ENCODE measurements at regions not wholly inside any gene's neighbourhood (a gene's known extent, or its start where the extent isn't known, plus 50 kb on each side); places are given as distances from the start of the nearest gene placed in this dataset.

DNA sequence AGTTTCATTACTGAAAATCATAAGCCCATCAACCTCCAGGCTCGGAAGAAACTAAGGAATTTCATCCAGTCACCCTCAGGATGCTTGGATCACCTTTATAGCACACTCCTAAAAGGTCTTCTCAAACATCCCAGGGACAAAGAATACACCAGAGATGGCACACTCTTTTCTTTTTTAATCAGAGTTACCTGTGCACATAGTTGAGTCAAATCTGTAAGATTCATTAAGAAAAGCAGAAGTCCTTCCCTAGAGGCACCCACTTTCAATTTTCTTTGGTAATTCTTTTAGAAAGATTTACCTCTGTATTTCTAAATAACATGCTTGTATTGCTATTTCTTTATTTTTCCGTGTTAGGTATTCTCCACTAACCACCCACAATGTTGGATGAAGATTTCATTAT lies 50.6 kb upstream of the IL6 start:
- H3K4me3 Mint-ChIP-seq, result peak overlapping the region in 1 of 2 donors; percentile 1
- ATAC-seq (replicated peaks), result no peak
- peak overlapping the region in 1 of 2 donors; percentile 59 for H3K27ac Mint-ChIP-seq

DNA sequence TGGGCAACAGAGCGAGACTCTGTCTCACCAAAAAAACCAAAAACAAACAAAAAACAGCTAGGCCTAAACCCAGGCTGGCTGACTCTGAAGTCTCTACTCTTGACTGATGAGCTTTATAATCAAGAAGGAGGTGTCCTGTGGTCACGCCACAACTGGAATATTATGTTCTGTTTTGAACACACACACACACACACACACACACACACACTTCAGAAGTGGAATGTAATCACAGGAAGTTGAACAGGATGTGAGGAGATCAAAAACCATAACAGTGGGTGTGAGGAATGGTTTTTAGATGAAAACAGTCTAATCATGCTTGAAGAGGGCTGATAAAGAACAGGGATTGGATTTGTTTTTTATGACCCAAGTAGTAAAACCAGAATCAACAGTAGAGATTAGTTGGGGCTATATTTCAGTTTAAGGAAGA lies 51.1 kb upstream of the IL6 start:
- peak; percentile 59 for ATAC-seq (replicated peaks)
- peaks cover 6 to 8% of the 10 kb centered on the region in 2 donors for H3K27me3 Mint-ChIP-seq
- H3K9me3 Mint-ChIP-seq, result no peaks in the 10 kb centered on the region
- no peaks in the 10 kb centered on the region for H3K36me3 Mint-ChIP-seq (ENCODE audit: insufficient read depth)
- H3K4me3 Mint-ChIP-seq, result peak overlapping the region in 1 of 2 donors; percentile 1
- H3K27ac Mint-ChIP-seq, result peak overlapping the region; percentile 39 to 59
- DNase-seq, result no peak
- peaks cover 4 to 14% of the 10 kb centered on the region in 2 donors for H3K4me1 Mint-ChIP-seq (ENCODE audit: low read depth in 2 of 2)

More for the DNA sequence above, 50.6 kb upstream of the IL6 start:
- Mint-ChIP-seq H3K9me3 (no peaks in the 10 kb centered on the region), H3K36me3 (ENCODE audit: insufficient read depth) (no peaks in the 10 kb centered on the region), H3K4me1 (ENCODE audit: low read depth in 2 of 2) (peaks cover 4 to 14% of the 10 kb centered on the region in 2 donors), H3K27me3 (peaks cover 9 to 13% of the 10 kb centered on the region in 2 donors)
- DNase-seq, result no peak

DNA sequence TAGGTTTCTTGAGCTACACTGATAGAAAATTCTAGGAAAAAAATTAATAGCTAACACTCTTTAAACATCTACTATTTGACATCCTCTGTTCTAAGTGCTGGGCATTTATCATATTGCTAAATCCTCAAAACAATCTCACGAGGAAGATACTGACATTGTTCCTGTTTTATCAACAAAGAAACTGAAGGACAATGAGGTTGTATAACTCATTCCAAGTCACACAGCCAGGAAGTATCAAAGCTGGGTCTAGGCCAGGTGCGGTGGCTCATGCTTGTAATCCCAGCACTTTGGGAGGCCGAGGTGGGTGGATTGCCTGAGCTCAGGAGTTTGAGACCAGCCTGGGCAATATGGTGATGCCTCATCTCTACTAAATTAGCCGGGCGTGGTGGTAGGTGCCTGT lies 51.6 kb upstream of the IL6 start:
- Mint-ChIP-seq H3K9me3 (no peaks in the 10 kb centered on the region), H3K27ac (peak overlapping the region; percentile 39 to 59), H3K4me3 (no peak overlapping the region), H3K36me3 (ENCODE audit: insufficient read depth) (no peaks in the 10 kb centered on the region), H3K4me1 (ENCODE audit: low read depth in 2 of 2) (peaks cover 4 to 14% of the 10 kb centered on the region in 2 donors), H3K27me3 (peaks cover 1 to 3% of the 10 kb centered on the region in 2 donors)
- no peak for DNase-seq
- ATAC-seq (replicated peaks), result no peak

DNA sequence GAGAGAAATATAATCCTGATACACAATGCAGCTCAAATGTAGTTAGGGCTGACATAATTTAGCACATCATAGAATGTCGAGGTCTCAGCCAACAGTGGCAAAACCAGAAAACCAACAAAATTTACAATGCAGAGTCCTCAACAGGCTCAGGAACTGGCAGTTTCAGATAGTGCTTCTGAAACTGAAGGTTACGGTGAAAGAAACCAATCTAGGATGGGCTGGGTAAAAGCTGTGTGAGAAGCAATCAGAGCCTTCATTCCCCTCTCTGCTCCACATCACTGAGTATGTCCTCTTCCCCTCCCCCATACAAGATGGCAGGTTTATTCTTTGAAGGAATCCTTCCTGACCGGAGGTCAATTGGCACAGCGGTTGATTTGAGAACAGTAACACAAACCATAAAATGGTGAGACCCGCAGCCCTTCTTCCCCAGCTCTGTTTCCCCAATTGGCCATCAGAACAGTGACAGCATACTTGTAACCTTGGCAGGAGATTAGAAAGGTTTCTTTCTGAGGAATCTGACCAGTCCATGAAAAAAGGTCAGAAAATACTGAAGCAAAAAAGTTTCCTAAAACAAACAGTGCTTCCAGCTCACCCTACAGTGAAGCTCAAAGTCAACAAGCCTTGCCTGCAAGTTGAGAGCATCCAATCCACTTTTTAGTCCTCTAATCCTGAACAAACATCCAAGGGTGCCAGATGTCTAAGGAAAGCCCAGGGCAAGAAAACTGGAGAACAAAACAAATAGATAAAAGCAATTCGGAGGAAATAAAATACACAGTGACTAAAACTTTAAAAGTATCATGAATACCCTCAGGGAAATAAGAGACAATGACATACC lies 53.9 kb upstream of the IL6 start:
- no peak for ATAC-seq (replicated peaks)
- Mint-ChIP-seq H3K27me3 (peaks cover 9 to 11% of the 10 kb centered on the region in 2 donors), H3K27ac (no peak overlapping the region), H3K36me3 (ENCODE audit: insufficient read depth) (peaks cover 2% of the 10 kb centered on the region), H3K9me3 (no peaks in the 10 kb centered on the region), H3K4me1 (ENCODE audit: low read depth in 2 of 2) (peaks cover 4 to 10% of the 10 kb centered on the region in 2 donors), H3K4me3 (no peak overlapping the region)
- DNase-seq, result no peak

DNA sequence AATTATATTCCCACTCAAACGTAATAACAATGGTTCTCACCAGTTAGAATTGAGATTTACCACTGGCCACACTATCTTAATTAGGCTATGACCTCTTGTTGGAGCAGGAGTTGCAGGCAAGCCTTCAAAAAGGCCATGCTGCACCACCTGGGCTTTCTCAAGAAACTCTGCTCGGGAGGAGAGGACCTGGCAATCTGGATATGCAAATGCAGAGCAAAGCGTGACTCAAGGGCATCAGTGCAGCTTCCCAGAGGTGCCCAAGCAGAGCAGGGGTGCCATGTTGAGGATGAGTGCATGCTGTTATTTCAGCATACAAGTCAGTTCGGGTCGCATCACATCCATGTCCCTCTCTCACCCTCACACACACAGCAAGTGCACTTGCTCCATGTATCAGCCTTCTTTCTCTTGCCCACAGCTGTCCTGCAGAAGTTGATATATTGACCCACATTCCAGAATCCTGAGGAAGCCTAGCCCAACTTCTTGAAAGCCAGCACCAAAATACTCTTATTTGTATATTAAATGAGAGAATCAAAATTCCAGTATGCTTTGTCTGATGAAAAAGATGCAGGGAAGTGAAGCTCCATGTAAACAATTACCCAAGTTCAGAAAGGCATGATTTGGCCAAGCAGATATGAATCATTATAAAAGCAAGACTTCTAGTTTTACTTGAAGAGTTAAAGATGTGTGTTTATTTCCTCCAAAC lies 55.7 kb upstream of the IL6 start:
- H3K27ac Mint-ChIP-seq, result no peak overlapping the region
- peaks cover 2 to 5% of the 10 kb centered on the region in 2 donors for H3K4me1 Mint-ChIP-seq (ENCODE audit: low read depth in 2 of 2)
- no peak for DNase-seq
- peaks cover 13 to 17% of the 10 kb centered on the region in 2 donors for H3K27me3 Mint-ChIP-seq
- H3K4me3 Mint-ChIP-seq, result no peak overlapping the region
- no peak for ATAC-seq (replicated peaks)
- H3K9me3 Mint-ChIP-seq, result no peaks in the 10 kb centered on the region
- peaks cover 2% of the 10 kb centered on the region for H3K36me3 Mint-ChIP-seq (ENCODE audit: insufficient read depth)

DNA sequence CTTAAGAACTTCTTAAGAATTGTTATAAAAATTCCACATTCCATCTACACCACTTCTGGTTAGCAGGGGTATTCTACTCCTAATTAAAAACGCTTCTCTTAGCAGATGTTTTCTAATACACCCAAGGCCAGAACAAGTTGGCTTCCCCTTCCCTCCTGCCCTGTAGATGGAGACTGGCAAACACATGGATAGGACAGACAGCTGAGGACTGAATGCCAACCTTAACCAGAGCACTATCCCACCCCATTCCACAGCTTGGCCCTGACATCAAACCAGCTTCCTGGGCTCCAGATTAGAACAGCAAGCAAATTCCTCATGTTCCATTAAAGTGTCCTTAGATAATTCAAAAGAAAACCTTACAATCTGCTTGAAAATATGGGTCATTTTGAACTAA lies 56.6 kb upstream of the IL6 start:
- H3K27me3 Mint-ChIP-seq, result peaks cover 13 to 17% of the 10 kb centered on the region in 2 donors
- H3K9me3 Mint-ChIP-seq, result no peaks in the 10 kb centered on the region
- no peaks in the 10 kb centered on the region for H3K4me1 Mint-ChIP-seq (ENCODE audit: low read depth in 2 of 2)
- no peak for ATAC-seq (replicated peaks)
- no peak overlapping the region for H3K27ac Mint-ChIP-seq
- H3K4me3 Mint-ChIP-seq, result no peak overlapping the region
- DNase-seq, result no peak
- H3K36me3 Mint-ChIP-seq (ENCODE audit: insufficient read depth), result peaks cover 2% of the 10 kb centered on the region

DNA sequence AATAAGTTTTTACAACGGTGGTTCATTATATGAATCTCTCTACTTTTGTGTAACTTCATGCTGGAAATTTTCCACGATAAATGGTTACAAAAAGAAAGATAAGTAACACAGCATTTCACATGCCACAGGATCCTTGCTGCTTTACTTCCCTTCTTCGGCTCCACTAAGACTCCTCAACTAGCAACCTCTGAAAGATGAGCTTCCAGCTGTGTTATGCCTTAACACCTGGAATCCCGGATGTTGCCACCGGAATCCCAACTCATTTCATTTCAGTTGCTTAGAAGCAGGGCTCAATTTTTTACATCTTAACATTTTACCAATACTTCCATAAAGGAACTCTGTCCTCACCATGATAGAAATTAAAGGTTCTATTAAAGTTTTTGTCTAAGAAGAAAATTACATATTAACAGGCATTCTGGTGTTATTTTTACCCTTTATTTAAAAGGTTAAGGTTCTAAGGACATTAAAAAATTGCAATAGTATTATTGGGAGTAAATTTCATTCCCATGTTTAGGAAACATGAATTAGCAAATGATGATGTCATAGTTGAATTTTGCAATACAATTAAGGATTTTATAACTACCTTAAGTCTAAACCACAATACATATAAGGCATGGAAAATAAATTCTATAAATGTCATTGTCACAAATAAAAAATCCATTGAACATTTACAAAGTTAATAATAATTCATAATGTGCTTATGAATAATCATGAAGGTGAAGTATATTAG lies 57.1 kb upstream of the IL6 start:
- DNase-seq (no peak), ATAC-seq (replicated peaks) (no peak)
- Mint-ChIP-seq H3K4me1 (ENCODE audit: low read depth in 2 of 2) (no peaks in the 10 kb centered on the region), H3K36me3 (ENCODE audit: insufficient read depth) (peaks cover 2% of the 10 kb centered on the region), H3K27me3 (peaks cover 13 to 17% of the 10 kb centered on the region in 2 donors), H3K4me3 (no peak overlapping the region), H3K27ac (no peak overlapping the region), H3K9me3 (no peaks in the 10 kb centered on the region)

DNA sequence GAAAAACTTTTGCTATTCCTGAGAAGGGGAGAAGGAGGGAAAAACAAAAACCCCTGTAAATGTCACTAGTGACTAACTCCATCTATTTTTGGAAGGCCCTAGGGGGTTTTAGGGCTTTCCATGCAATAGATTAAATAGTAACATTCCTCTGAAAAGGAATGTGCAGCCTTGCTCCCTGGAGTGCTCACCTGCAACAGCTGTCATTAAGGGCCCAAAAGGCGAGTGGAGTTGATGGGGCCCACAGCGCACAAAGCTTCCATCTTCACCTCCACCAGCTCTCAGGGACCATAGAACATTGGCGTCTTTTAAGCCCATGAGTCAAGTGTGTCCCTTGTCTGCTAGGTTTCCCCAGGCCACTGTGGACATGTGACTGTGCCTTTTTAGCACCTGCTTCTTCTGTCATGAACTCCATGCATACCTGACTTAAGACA lies 58.0 kb upstream of the IL6 start:
- H3K27ac Mint-ChIP-seq, result no peak overlapping the region
- no peaks in the 10 kb centered on the region for H3K4me1 Mint-ChIP-seq (ENCODE audit: low read depth in 2 of 2)
- H3K36me3 Mint-ChIP-seq (ENCODE audit: insufficient read depth), result peaks cover 2% of the 10 kb centered on the region
- DNase-seq (no peak), ATAC-seq (replicated peaks) (no peak)
- no peak overlapping the region for H3K4me3 Mint-ChIP-seq
- H3K27me3 Mint-ChIP-seq, result peaks cover 13 to 17% of the 10 kb centered on the region in 2 donors
- H3K9me3 Mint-ChIP-seq, result no peaks in the 10 kb centered on the region

DNA sequence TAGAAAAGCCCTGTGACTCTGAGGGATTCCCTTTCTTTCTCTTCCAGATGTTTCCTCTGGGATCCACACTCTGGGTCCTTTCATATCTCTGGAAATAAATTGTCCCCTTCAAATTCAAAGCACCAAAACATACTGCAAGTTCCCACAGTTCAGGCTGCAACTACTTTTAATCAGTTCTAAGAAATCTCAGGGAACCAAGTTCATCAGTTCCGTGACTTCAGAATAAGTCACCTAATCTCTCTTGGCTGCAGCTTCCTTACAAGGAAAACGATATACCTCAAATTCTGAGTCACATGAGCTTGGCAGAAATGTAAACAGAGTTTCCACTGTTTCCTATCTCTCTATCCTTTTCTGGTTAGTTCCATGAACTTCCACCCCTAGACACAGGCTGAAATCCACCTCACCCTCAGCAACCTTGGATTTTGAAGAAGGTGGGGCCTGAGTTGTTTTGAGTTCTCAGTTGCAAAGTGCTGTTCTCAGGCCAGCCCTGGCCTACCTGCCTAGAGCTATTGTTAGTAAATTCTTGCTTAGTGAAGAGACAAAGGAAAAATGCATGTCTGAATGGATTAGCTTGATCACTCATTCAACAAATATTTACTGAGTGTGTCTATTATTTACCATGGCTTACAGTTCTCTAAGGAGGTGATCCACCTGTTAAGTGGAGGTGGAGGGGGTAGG lies 59.3 kb upstream of the IL6 start:
- DNase-seq (no peak), ATAC-seq (replicated peaks) (no peak)
- H3K36me3 Mint-ChIP-seq (ENCODE audit: insufficient read depth), result peaks cover 2% of the 10 kb centered on the region
- H3K27ac Mint-ChIP-seq, result no peak overlapping the region
- peaks cover 24 to 25% of the 10 kb centered on the region in 2 donors for H3K27me3 Mint-ChIP-seq
- no peak overlapping the region for H3K4me3 Mint-ChIP-seq
- H3K9me3 Mint-ChIP-seq, result no peaks in the 10 kb centered on the region
- no peaks in the 10 kb centered on the region for H3K4me1 Mint-ChIP-seq (ENCODE audit: low read depth in 2 of 2)

DNA sequence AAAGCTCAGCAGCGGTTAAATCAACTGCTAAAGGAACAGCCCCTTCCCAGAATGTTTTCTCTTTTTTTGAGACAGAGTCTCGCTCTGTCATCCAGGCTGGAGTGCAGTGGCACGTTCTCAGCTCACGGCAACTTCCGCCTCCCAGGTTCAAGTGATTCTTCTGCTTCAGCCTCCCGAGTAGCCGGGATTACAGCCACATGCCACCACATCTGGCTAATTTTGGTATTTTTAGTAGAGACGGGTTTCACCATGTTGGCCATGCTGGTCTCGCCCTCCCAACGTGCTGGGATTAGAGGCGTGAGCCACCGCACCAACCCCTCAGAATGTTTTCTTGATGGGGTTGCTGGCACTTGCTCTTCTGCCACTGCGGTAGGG lies 59.8 kb upstream of the IL6 start:
- Mint-ChIP-seq H3K9me3 (no peaks in the 10 kb centered on the region), H3K4me1 (ENCODE audit: low read depth in 2 of 2) (no peaks in the 10 kb centered on the region), H3K27me3 (peaks cover 24 to 31% of the 10 kb centered on the region in 2 donors), H3K36me3 (ENCODE audit: insufficient read depth) (peaks cover 2% of the 10 kb centered on the region), H3K27ac (no peak overlapping the region), H3K4me3 (no peak overlapping the region)
- ATAC-seq (replicated peaks), result no peak
- no peak for DNase-seq

DNA sequence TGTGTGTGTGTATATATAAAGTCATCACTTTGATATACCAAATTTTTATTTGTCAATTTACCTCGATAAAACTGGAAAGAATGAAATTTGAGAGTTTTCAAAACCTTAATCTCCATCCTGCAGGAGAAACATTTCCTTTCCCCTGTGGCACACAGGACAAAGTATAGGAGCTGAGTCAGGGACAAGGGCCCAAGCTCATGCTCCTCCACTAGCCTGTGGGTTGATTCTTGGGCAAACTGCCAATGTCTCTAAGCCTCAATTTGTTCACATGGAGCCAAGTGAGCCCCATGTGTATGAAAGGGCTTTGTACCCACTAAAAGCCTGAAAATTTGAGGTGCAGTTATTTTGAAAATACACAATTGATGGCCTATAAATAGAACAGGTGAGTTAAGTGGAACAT lies 60.3 kb upstream of the IL6 start:
- H3K4me1 Mint-ChIP-seq (ENCODE audit: low read depth in 2 of 2), result no peaks in the 10 kb centered on the region
- ATAC-seq (replicated peaks), result no peak
- H3K27ac Mint-ChIP-seq, result no peak overlapping the region
- H3K9me3 Mint-ChIP-seq, result no peaks in the 10 kb centered on the region
- DNase-seq, result no peak
- H3K36me3 Mint-ChIP-seq (ENCODE audit: insufficient read depth), result peaks cover 2% of the 10 kb centered on the region
- H3K4me3 Mint-ChIP-seq, result no peak overlapping the region
- peaks cover 25 to 32% of the 10 kb centered on the region in 2 donors for H3K27me3 Mint-ChIP-seq

DNA sequence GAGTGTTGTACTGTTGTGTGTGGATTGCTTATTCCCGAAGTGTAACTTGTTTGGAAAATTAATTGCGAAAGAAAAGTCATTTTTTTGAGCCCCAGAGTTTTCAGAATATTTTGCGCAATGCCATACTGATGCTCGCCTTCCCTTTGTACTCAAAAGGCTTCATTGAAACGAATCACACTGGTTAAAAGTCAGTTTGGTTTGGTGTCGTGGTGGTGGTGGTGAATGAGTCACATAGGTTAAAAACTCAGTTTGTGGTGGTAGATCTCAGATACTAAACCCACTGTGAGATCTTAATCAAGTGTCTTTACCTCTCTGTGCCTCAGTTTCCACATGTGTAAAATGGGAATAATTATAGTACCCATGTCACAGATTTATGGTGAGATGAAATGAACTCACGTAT lies 61.1 kb upstream of the IL6 start:
- Mint-ChIP-seq H3K27me3 (peaks cover 32 to 33% of the 10 kb centered on the region in 2 donors), H3K36me3 (ENCODE audit: insufficient read depth) (peaks cover 2% of the 10 kb centered on the region)
- ATAC-seq (replicated peaks), result no peak

More for the DNA sequence above, 61.1 kb upstream of the IL6 start:
- H3K27ac Mint-ChIP-seq, result no peak overlapping the region
- DNase-seq, result no peak
- H3K4me3 Mint-ChIP-seq, result no peak overlapping the region
- no peaks in the 10 kb centered on the region for H3K9me3 Mint-ChIP-seq
- H3K4me1 Mint-ChIP-seq (ENCODE audit: low read depth in 2 of 2), result no peaks in the 10 kb centered on the region

Data from effector memory CD8-positive, alpha-beta T cell (primary cell).